Fibroblast of the aortic adventitia (primary cell): ENCODE measurements at regions not wholly inside any gene's neighbourhood (a gene's known extent, or its start where the extent isn't known, plus 50 kb on each side); places are given as distances from the start of the nearest gene placed in this dataset.

Experiments used
- DNase-seq: peaks from one replicate; pipeline ENCODE4 v3.0.0-alpha.2; 2010; ENCODE audit warnings: low read depth
- H3K4me3 ChIP-seq: 2 replicates; pipeline ENCODE4 v1.5.1; 2011; ENCODE audit warnings: low read depth, mild to moderate bottlenecking, control low read depth, low read length, moderate library complexity
- CTCF ChIP-seq: IDR thresholded peaks from 2 replicates; pipeline ENCODE4 v1.5.1; 2011; ENCODE audit warnings: mild to moderate bottlenecking, low read length, control low read depth, inconsistent platforms; ENCODE audit not compliant: insufficient read depth

- TF ChIP-seq CTCF = no peak
- no peak overlapping the region for H3K4me3 ChIP-seq
- DNase-seq = peak; percentile 64
These were observed 328.1 kb downstream of the BTG1 start for GRCh38 chr12:91817517-91817916.

- no peak overlapping the region for H3K4me3 ChIP-seq
- DNase-seq = peak; percentile 5
- TF ChIP-seq CTCF = no peak
These were observed 331.9 kb downstream of the BTG1 start for GRCh38 chr12:91813701-91814100.

GRCh38 chr12:91811481-91812287, 334.0 kb downstream of the BTG1 start:
- DNase-seq = peak; percentile 78
- H3K4me3 ChIP-seq = no peak overlapping the region
- peak; percentile 75 for TF ChIP-seq CTCF

GRCh38 chr12:91810531-91811451, 334.9 kb downstream of the BTG1 start:
- DNase-seq = no peak
- no peak overlapping the region for H3K4me3 ChIP-seq
- no peak for TF ChIP-seq CTCF

- no peak for TF ChIP-seq CTCF
- DNase-seq = no peak
- no peak overlapping the region for H3K4me3 ChIP-seq
These were observed 335.6 kb downstream of the BTG1 start for GRCh38 chr12:91810077-91810476.

- DNase-seq = no peak
- no peak for TF ChIP-seq CTCF
- no peak overlapping the region for H3K4me3 ChIP-seq
These were observed 340.6 kb downstream of the BTG1 start for GRCh38 chr12:91805031-91805430.
